GM12892 (cell line): ENCODE measurements at regions not wholly inside any gene's neighbourhood (a gene's known extent, or its start where the extent isn't known, plus 50 kb on each side); places are given as distances from the start of the nearest gene placed in this dataset.
"Not testable (repeated sequence)": the region's sequence is repeated elsewhere in the genome, so short reads cannot be mapped to it uniquely, and the experiment has no call there.

Source experiments
- DNase-seq: peaks from one replicate; pipeline ENCODE4 v3.0.0; 2011; ENCODE audit not compliant: insufficient read length
- FAIRE-seq: peaks from 2 replicates; lab custom pipeline; 2011; peaks lifted over from hg19 to GRCh38; lab: Jason Lieb, UNC
- POLR2A ChIP-seq: IDR thresholded peaks from 2 replicates; pipeline ENCODE4 v1.6.1; 2011; ENCODE audit warnings: low read depth, low read length, control low read depth
- POLR2AphosphoS5 ChIP-seq: IDR thresholded peaks from 2 replicates; pipeline ENCODE4 v1.6.1; 2011; ENCODE audit warnings: low read depth, low read length, control low read depth
- TAF1 ChIP-seq: IDR thresholded peaks from 2 replicates; pipeline ENCODE4 v1.6.1; 2011; ENCODE audit warnings: low read depth, mild to moderate bottlenecking, control low read depth, low read length, borderline replicate concordance

DNA sequence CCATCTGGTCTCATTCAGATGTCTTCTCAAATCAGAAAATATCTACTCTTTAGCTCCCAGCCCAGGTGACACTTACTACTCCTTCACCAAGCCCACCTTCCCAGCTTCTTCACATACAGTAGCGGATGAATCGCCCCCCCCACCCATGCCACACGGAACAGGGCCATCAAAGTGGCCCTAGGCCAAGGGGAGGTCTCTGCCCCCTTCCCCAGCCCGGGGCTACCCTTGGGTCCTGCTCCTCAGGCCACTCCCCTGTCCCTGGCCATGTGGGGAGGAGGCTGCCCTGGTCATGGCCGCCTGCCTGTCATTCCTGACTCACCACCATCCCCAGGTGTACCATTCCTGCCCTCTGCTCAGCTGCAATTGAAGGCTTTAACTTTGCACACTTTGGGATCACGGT, 142.8 kb downstream of the NECTIN1 start:
- DNase-seq (no peak), FAIRE-seq (no peak)
- no peak for TF ChIP-seq POLR2AphosphoS5
- TF ChIP-seq TAF1: no peak
- no peak for TF ChIP-seq POLR2A

GRCh38 chr11:119585043-119585781, 143.8 kb downstream of the NECTIN1 start:
- TF ChIP-seq POLR2AphosphoS5 (no peak), POLR2A (no peak), TAF1 (no peak)
- no peak for FAIRE-seq
- DNase-seq: no peak

DNA sequence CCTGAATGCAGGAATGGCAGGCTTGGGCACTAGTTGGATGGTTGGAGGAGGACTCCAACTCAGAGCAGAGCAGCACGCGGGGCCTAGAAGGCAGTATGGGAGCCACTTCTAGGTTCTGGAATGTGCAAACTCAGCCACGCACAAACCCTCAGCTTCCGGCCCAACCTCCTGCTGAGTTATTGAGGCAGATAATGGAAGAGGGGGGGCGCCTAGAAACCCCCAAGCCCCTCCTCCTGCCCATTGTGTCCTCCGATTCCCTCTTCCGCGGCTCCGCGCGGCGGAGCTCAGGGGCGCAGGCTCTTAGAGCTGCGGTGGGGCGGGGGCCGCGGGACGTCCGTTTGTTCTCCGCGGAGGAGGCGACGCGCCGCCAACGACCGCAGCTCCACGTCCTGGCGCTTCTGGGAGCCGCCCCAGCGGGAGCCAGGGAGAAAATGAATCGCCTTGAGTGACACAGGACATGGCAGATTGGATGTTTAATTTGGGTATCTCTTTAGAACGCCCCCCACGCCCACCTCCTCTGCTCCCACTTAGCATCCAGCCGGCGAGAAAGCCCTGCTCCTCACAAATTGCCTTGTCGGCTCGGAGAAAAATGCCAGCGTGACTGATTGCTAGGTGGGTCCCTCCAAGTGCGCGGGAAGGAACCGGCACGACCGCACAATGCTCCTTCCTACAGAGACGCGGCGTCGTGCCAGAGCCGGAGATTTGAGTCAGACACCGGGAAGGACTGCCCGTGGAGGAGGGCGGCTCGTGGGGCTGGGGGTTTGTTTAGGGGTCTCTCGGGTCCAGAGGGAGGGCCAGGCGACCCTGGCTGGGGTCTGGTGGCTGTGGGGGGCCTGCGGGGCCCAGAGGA, 144.6 kb downstream of the NECTIN1 start:
- no peak for TF ChIP-seq POLR2AphosphoS5
- no peak for TF ChIP-seq TAF1
- TF ChIP-seq POLR2A: no peak
- DNase-seq (no peak), FAIRE-seq (no peak)

DNA sequence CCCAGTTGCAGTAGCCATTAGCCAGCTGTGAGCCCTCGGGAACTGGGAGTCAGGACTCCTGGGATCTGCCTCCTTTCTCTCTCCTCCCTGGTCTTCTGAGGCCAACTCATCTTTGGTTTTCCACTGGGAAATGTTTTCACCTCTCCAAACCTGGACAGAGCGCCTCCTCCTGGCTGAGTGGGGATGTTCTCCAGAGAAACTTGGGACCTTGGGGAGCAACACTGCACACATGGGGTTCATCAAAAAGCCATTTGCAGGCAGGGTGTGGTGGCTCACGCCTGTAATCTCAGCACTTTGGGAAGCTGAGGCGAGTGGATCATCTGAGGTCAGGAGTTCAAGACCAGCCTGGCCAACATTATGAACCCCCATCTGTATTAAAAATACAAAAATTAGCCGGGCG, 145.4 kb downstream of the NECTIN1 start:
- FAIRE-seq: no peak
- TF ChIP-seq POLR2A: no peak
- TF ChIP-seq TAF1: no peak
- no peak for TF ChIP-seq POLR2AphosphoS5
- no peak for DNase-seq

DNA sequence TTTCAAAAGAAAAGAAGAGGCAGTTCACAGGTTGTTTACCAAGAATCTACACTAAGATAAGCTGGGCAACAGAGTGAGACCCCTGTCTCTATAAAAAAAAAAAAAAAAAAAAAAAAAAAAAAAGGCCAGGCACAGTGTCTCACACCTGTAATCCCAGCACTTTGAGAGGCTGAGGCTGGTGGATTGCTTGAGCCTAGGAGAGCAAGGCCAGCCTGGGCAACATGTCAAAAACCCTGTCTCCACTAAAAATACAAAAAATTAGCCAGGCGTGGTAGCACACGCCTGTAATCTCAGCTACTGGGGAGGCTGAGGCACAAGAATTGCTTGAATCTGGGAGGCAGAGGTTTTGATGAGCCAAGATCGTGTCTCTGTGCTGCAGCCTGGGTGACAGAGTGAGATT, 147.6 kb downstream of the NECTIN1 start:
- not testable (repeated sequence) for FAIRE-seq, DNase-seq

GRCh38 chr11:119580751-119581150, 148.2 kb downstream of the NECTIN1 start:
- FAIRE-seq (no peak), DNase-seq (no peak)
- no peak for TF ChIP-seq POLR2AphosphoS5
- TF ChIP-seq TAF1: no peak
- no peak for TF ChIP-seq POLR2A

- DNase-seq: no peak
- no peak for FAIRE-seq
- TF ChIP-seq TAF1 (no peak), POLR2AphosphoS5 (no peak), POLR2A (no peak)
Measured at GRCh38 chr11:119580081-119580480, 148.9 kb downstream of the NECTIN1 start.

GRCh38 chr11:119578521-119579191, 150.3 kb downstream of the NECTIN1 start:
- FAIRE-seq (no peak), DNase-seq (no peak)
- TF ChIP-seq TAF1 (no peak), POLR2A (no peak), POLR2AphosphoS5 (no peak)

DNA sequence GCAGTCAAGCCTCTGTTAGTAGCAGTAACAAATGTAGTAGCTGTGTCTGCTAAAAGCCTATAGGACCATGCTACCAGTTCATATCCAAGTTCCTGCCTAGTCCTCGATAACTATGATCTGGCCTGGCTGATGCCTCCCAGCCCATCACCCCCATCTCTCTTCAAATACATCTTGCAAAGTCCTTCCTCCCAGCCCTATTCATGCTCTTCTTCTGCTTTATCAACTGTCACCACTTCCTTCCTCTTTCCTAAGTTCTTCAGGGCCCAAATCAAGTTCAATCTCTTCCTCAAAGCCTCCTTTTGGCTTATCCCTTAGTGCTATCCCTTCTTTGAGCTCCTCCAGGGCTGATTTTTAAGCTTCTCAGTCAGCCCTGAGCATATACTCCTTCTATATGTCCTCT, 150.9 kb upstream of the THY1 start:
- no peak for FAIRE-seq
- TF ChIP-seq POLR2AphosphoS5 (no peak), TAF1 (no peak), POLR2A (no peak)
- no peak for DNase-seq

DNA sequence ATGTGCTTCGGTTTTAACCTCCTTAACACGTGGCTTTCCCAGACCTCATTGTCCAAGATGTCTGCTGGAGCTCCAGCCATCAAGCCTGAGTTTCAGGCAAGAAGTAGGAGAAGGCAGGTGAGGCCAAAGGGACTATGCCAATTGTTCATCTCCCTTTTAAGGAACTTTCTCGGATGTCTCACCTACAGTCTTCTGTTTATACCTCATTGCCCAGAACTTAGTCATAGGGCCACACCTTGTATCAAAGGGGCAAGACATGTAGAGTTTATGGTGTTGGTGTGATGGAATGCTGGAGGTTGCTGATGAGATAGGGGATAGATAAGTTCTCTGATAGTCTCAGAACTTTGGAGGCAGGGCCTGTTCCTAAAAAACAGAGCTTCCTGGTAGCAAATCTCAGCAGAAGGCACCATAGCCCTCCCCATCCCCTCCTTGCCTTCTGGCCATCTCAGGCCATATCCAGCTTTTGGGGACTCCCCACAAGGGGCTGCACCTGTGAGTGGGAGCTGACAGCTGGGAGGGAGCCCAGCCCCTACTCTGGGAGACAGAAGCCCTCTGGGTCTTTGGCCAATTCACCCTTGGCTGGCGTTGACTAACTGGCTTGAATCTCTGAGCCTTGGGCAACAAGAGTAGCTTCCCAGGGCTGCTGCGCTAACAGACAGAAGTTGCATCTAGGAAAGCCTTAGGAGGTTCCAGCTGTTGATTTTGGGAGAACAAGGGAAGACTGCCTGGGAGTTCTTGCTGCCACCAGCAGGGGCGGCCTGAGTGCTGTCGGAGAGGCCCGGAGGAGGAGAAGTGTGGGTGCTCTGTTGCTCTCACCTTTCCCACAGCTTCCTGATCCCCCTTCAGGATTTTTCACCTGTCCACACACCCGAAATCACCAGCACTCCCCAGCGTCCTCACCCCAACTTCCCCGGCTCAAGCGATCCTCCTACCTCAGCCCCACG, 149.8 kb upstream of the THY1 start:
- no peak for TF ChIP-seq POLR2A
- TF ChIP-seq TAF1: no peak
- TF ChIP-seq POLR2AphosphoS5: no peak
- FAIRE-seq: no peak
- no peak for DNase-seq

DNA sequence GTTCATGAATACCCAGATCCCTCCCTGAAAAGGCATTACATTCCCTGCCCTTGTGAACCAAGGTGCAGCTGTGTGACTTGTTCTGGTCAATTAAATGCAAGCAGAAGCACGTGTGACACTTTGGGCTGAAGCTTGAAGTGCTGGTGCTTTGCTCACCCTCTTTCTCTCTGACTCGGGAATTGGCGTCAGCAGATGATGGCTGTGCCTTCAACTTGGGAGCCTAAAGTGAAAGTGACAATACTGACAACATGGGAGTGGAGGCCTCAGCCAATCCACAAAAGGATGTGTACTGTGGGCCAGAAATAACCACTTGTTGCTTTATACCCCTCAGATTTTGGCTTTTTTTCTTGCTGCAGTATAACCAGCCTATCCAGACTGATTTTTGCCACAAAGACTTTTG, 148.3 kb upstream of the THY1 start:
- no peak for DNase-seq
- FAIRE-seq: peak; percentile 86
- TF ChIP-seq POLR2A (no peak), POLR2AphosphoS5 (no peak), TAF1 (no peak)
